ENCODE measurements at regions not wholly inside any gene's neighbourhood (a gene's known extent, or its start where the extent isn't known, plus 50 kb on each side); places are given as distances from the start of the nearest gene placed in this dataset.

DNA sequence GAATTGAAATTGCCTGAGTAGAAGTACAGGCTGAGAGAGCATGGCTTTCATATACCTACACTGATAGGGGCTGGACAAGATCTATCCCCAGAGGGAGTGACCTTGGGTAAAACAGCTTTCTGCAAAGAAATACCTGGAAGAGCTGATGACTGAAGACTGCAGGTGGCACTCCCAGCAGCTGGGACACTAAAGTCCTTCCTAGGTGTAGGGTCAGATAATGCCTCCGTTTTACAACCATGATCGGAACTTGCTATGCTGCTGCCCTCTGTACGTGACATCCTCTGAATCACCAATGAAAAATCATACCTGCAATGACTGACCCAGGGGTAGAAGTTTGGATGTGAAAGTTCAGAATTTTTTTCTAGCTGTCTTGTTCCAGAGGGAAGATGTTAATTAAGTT is 107.2 kb upstream of the WDR1 start:
- ATAC-seq: no peak
- H3K4me3 Mint-ChIP-seq: no peak overlapping the region
- no peak overlapping the region for H3K27ac Mint-ChIP-seq

More for the DNA sequence above, 107.2 kb upstream of the WDR1 start:
- Histone ChIP-seq H3K27me3 (ENCODE audit: insufficient read depth) (no peaks in the 10 kb centered on the region), H3F3A (replicated peaks; ENCODE audit: low read depth) (no peaks in the 10 kb centered on the region), H3K27ac (ENCODE audit: low read depth) (no peak overlapping the region), H3K36me3 (ENCODE audit: insufficient read depth) (no peaks in the 10 kb centered on the region), H3K9me2 (ENCODE audit: insufficient read depth) (no peaks in the 10 kb centered on the region), H4K20me1 (replicated peaks; ENCODE audit: insufficient read depth) (no peaks in the 10 kb centered on the region), H3K4me3 (no peak overlapping the region), H2AFZ (no peak overlapping the region), H3K4me2 (no peak overlapping the region), H3K4me1 (ENCODE audit: insufficient read depth) (no peaks in the 10 kb centered on the region), H3K79me2 (replicated peaks; ENCODE audit: insufficient read depth) (no peaks in the 10 kb centered on the region)
- Mint-ChIP-seq H3K27me3 (ENCODE audit: insufficient read depth, low read depth, poor library complexity) (no peaks in the 10 kb centered on the region), H3K4me1 (no peaks in the 10 kb centered on the region), H3K36me3 (ENCODE audit: low read depth) (no peaks in the 10 kb centered on the region), H3K9me3 (no peaks in the 10 kb centered on the region; the same call in 1 of the 3 replicates)
- TF ChIP-seq, protein P1, sequence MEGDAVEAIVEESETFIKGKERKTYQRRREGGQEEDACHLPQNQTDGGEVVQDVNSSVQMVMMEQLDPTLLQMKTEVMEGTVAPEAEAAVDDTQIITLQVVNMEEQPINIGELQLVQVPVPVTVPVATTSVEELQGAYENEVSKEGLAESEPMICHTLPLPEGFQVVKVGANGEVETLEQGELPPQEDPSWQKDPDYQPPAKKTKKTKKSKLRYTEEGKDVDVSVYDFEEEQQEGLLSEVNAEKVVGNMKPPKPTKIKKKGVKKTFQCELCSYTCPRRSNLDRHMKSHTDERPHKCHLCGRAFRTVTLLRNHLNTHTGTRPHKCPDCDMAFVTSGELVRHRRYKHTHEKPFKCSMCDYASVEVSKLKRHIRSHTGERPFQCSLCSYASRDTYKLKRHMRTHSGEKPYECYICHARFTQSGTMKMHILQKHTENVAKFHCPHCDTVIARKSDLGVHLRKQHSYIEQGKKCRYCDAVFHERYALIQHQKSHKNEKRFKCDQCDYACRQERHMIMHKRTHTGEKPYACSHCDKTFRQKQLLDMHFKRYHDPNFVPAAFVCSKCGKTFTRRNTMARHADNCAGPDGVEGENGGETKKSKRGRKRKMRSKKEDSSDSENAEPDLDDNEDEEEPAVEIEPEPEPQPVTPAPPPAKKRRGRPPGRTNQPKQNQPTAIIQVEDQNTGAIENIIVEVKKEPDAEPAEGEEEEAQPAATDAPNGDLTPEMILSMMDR (conservative IDR thresholded peaks at IDR 0.05; ENCODE audit: low read depth in 2 of 2): no peak
- TF ChIP-seq, protein P2, sequence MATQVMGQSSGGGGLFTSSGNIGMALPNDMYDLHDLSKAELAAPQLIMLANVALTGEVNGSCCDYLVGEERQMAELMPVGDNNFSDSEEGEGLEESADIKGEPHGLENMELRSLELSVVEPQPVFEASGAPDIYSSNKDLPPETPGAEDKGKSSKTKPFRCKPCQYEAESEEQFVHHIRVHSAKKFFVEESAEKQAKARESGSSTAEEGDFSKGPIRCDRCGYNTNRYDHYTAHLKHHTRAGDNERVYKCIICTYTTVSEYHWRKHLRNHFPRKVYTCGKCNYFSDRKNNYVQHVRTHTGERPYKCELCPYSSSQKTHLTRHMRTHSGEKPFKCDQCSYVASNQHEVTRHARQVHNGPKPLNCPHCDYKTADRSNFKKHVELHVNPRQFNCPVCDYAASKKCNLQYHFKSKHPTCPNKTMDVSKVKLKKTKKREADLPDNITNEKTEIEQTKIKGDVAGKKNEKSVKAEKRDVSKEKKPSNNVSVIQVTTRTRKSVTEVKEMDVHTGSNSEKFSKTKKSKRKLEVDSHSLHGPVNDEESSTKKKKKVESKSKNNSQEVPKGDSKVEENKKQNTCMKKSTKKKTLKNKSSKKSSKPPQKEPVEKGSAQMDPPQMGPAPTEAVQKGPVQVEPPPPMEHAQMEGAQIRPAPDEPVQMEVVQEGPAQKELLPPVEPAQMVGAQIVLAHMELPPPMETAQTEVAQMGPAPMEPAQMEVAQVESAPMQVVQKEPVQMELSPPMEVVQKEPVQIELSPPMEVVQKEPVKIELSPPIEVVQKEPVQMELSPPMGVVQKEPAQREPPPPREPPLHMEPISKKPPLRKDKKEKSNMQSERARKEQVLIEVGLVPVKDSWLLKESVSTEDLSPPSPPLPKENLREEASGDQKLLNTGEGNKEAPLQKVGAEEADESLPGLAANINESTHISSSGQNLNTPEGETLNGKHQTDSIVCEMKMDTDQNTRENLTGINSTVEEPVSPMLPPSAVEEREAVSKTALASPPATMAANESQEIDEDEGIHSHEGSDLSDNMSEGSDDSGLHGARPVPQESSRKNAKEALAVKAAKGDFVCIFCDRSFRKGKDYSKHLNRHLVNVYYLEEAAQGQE (IDR thresholded peaks at IDR 0.05; ENCODE audit: unreplicated experiment): no peak
- TF ChIP-seq EZH2phosphoT487 (IDR thresholded peaks at IDR 0.05; ENCODE audit: unreplicated experiment): no peak
- no peak for TF ChIP-seq EZH2 (IDR thresholded peaks at IDR 0.05; ENCODE audit: low read depth, unreplicated experiment)
- no peak for TF ChIP-seq JUNB (IDR thresholded peaks at IDR 0.05; ENCODE audit: unreplicated experiment)
- no peak for TF ChIP-seq ZNF331 (CRISPR knock-in tag; IDR thresholded peaks at IDR 0.05; ENCODE audit: low read depth)
- no peak for TF ChIP-seq ZNF114 (CRISPR knock-in tag; IDR thresholded peaks at IDR 0.05)
- no peak for TF ChIP-seq CREB1 (CRISPR knock-in tag; IDR thresholded peaks at IDR 0.05; ENCODE audit: low read depth)
- no peak for TF ChIP-seq STAT1 (IDR thresholded peaks at IDR 0.05; ENCODE audit: unreplicated experiment)
- TF ChIP-seq, protein P3, sequence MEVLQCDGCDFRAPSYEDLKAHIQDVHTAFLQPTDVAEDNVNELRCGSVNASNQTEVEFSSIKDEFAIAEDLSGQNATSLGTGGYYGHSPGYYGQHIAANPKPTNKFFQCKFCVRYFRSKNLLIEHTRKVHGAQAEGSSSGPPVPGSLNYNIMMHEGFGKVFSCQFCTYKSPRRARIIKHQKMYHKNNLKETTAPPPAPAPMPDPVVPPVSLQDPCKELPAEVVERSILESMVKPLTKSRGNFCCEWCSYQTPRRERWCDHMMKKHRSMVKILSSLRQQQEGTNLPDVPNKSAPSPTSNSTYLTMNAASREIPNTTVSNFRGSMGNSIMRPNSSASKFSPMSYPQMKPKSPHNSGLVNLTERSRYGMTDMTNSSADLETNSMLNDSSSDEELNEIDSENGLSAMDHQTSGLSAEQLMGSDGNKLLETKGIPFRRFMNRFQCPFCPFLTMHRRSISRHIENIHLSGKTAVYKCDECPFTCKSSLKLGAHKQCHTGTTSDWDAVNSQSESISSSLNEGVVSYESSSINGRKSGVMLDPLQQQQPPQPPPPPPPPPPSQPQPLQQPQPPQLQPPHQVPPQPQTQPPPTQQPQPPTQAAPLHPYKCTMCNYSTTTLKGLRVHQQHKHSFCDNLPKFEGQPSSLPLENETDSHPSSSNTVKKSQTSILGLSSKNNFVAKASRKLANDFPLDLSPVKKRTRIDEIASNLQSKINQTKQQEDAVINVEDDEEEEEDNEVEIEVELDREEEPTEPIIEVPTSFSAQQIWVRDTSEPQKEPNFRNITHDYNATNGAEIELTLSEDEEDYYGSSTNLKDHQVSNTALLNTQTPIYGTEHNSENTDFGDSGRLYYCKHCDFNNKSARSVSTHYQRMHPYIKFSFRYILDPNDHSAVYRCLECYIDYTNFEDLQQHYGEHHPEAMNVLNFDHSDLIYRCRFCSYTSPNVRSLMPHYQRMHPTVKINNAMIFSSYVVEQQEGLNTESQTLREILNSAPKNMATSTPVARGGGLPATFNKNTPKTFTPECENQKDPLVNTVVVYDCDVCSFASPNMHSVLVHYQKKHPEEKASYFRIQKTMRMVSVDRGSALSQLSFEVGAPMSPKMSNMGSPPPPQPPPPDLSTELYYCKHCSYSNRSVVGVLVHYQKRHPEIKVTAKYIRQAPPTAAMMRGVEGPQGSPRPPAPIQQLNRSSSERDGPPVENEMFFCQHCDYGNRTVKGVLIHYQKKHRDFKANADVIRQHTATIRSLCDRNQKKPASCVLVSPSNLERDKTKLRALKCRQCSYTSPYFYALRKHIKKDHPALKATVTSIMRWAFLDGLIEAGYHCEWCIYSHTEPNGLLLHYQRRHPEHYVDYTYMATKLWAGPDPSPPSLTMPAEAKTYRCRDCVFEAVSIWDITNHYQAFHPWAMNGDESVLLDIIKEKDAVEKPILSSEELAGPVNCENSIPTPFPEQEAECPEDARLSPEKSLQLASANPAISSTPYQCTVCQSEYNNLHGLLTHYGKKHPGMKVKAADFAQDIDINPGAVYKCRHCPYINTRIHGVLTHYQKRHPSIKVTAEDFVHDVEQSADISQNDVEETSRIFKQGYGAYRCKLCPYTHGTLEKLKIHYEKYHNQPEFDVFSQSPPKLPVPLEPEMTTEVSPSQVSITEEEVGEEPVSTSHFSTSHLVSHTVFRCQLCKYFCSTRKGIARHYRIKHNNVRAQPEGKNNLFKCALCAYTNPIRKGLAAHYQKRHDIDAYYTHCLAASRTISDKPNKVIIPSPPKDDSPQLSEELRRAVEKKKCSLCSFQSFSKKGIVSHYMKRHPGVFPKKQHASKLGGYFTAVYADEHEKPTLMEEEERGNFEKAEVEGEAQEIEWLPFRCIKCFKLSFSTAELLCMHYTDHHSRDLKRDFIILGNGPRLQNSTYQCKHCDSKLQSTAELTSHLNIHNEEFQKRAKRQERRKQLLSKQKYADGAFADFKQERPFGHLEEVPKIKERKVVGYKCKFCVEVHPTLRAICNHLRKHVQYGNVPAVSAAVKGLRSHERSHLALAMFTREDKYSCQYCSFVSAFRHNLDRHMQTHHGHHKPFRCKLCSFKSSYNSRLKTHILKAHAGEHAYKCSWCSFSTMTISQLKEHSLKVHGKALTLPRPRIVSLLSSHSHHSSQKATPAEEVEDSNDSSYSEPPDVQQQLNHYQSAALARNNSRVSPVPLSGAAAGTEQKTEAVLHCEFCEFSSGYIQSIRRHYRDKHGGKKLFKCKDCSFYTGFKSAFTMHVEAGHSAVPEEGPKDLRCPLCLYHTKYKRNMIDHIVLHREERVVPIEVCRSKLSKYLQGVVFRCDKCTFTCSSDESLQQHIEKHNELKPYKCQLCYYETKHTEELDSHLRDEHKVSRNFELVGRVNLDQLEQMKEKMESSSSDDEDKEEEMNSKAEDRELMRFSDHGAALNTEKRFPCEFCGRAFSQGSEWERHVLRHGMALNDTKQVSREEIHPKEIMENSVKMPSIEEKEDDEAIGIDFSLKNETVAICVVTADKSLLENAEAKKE (CRISPR knock-in tag; IDR thresholded peaks at IDR 0.05): no peak
- no peak for DNase-seq (ENCODE audit: low spot score)

Data from GM23338 (cell line).